GM21786 (cell line): ENCODE measurements at regions not wholly inside any gene's neighbourhood (a gene's known extent, or its start where the extent isn't known, plus 50 kb on each side); places are given as distances from the start of the nearest gene placed in this dataset.
A peak's percentile ranks its signal among the peaks of the same experiment; 100 is the strongest.
"Not testable (repeated sequence)": the region's sequence is repeated elsewhere in the genome, so short reads cannot be mapped to it uniquely, and the experiment has no call there.

Experiments
- ATAC-seq: cut with Tn5 transposase; IDR thresholded peaks from one replicate; pipeline ENCODE4 v1.9.1; 2021; ENCODE audit not compliant: unreplicated experiment

GRCh38 chr2:205865905-205866441, 183.7 kb downstream of the NRP2 start:
- ATAC-seq, result no peak

DNA sequence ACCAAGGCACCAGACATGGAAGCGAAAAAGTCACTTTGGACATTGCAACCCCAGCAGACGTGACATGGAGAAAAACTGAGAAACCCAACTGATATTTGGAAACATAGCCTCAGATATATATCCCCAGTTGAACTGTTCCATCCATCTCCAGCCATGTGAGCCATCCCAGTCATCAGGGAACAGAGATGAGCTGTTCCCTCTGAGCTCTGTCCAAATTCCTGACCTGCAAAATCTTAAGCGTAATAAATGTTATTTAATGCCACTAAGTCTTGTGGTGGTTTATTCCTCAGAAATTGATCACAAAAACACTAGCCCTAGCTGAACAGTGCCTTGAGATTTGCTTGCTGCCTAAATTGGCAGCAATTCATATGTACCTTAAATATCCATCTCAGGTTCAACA, 182.8 kb downstream of the NRP2 start:
- no peak for ATAC-seq

- no peak for ATAC-seq
These were observed 182.2 kb downstream of the NRP2 start for GRCh38 chr2:205864491-205864890.

DNA sequence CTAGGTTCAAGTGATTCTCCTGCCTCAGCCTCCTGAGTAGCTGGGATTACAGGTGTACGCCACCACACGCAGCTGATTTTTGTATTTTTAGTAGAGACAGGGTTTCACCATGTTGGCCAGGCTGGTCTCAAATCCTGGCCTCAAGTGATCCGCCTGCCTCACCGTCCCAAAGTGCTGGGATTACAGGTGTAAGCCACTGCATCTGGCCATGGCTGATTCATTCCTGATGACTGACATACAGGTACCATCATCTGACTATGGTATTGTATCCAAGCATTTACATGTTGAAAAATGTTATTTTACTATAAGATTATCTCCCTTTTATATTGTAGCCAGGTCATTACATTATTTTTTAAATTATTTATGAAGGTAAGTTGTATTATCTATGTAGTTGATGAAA, 180.5 kb downstream of the NRP2 start:
- ATAC-seq, result not testable (repeated sequence)

- ATAC-seq, result no peak
These were observed 178.6 kb downstream of the NRP2 start for GRCh38 chr2:205860885-205861284.

DNA sequence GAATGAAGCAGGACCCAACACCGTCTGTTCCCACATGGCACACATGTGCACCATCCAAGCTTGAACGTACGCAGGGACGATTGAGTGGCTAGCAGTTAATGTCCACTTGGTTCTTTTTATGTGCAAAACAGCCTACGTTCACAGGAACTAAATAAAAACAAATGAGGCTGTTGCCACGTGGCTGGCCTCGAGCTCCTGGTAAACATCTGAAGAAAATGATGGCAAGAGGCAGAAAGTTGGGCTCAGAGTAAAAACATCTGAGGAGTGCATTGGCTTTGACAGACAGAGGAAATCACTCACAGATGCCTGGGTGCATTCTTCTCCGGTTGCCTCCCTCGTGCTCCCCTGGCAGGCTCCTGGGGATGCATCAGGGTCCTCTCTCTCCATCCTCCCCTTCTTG, 177.9 kb downstream of the NRP2 start:
- ATAC-seq, result no peak

GRCh38 chr2:205858881-205859441, 176.7 kb downstream of the NRP2 start:
- ATAC-seq, result no peak

DNA sequence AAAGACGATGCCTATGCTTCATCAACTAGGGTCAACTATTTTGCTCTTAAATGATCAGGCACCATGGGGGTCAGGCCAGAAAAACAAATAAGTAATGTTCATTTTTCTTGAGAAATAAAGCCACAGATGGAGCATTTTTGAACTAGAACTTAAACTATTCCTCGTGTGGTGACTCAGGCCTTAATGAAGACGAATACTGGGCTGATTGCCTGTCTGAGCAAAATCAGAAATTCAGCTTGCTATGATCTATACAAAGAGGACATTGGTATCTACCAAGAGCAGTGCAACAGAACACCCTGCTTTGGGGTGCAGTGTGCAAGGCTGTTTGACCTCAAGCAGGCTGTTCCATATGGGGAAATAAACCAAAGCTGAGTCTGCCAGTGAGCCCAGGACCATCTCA, 176.0 kb downstream of the NRP2 start:
- no peak for ATAC-seq

- ATAC-seq, result peak; percentile 65
These were observed 175.4 kb downstream of the NRP2 start for GRCh38 chr2:205857520-205858237.

GRCh38 chr2:205852457-205852856, 170.2 kb downstream of the NRP2 start:
- ATAC-seq, result no peak

- ATAC-seq, result no peak
These were observed 168.3 kb downstream of the NRP2 start for GRCh38 chr2:205850611-205851010.

- no peak for ATAC-seq
These were observed 167.8 kb downstream of the NRP2 start for GRCh38 chr2:205850132-205850531.

DNA sequence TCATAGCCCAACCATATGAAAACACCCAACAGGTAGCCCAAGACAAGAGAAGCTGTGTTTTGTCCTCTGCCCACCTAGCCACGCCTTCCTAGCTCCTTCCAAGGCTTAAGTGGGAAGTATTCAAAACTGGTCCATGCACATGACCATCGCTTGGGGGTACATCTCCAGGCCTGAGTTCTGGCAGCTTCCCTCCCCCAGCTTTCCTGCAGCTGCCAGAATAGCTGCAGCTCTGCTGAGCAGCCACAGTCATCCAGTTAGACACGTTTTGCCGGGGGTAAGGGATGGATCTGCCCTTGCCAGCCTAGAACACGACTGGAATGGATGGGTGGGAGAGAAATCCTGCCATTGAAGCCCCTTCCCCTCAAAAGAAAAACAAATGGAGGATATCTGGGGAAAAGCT, 166.8 kb downstream of the NRP2 start:
- ATAC-seq, result no peak

- no peak for ATAC-seq
These were observed 166.3 kb downstream of the NRP2 start for GRCh38 chr2:205848601-205849000.
